ENCODE measurements at regions not wholly inside any gene's neighbourhood (a gene's known extent, or its start where the extent isn't known, plus 50 kb on each side); places are given as distances from the start of the nearest gene placed in this dataset.

DNA sequence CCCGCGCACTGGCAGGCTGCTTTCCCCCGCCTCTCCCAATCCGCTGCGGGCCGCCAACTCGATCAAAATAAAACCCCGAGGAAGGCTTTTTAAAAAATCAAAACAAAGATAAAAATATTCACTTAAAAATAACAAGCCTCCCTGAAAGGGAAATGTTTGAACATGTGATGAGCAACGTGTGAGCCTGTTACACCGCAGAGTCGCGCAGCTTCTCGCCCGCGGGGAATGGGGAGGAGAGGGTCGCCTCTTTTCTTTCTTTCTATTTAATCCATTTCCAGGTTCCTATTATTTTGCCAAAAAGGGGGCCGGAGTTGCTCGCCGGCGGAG, 326.0 kb upstream of the F9 start:
- TF ChIP-seq POLR2A (IDR thresholded peaks at IDR 0.05), result no peak
- no peak for TF ChIP-seq CTCF (IDR thresholded peaks at IDR 0.05 in 4 of 5, conservative IDR thresholded peaks at IDR 0.05 in 1 of 5)
